ENCODE measurements at regions not wholly inside any gene's neighbourhood (a gene's known extent, or its start where the extent isn't known, plus 50 kb on each side); places are given as distances from the start of the nearest gene placed in this dataset.

GRCh38 chr5:2163060-2163856 lies 280.5 kb upstream of the IRX4 start:
- TF ChIP-seq, protein P1, sequence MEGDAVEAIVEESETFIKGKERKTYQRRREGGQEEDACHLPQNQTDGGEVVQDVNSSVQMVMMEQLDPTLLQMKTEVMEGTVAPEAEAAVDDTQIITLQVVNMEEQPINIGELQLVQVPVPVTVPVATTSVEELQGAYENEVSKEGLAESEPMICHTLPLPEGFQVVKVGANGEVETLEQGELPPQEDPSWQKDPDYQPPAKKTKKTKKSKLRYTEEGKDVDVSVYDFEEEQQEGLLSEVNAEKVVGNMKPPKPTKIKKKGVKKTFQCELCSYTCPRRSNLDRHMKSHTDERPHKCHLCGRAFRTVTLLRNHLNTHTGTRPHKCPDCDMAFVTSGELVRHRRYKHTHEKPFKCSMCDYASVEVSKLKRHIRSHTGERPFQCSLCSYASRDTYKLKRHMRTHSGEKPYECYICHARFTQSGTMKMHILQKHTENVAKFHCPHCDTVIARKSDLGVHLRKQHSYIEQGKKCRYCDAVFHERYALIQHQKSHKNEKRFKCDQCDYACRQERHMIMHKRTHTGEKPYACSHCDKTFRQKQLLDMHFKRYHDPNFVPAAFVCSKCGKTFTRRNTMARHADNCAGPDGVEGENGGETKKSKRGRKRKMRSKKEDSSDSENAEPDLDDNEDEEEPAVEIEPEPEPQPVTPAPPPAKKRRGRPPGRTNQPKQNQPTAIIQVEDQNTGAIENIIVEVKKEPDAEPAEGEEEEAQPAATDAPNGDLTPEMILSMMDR (IDR thresholded peaks at IDR 0.05; ENCODE audit: unreplicated experiment) = no peak
- Mint-ChIP-seq H3K4me3 (ENCODE audit: unreplicated experiment) (no peak overlapping the region), H3K27ac (ENCODE audit: low read depth, unreplicated experiment) (no peak overlapping the region), H3K27me3 (ENCODE audit: insufficient read depth, unreplicated experiment) (peaks cover 22% of the 10 kb centered on the region), H3K9me3 (ENCODE audit: unreplicated experiment) (no peaks in the 10 kb centered on the region), H3K36me3 (ENCODE audit: insufficient read depth, unreplicated experiment) (no peaks in the 10 kb centered on the region), H3K4me1 (ENCODE audit: insufficient read depth, unreplicated experiment) (peaks cover 7% of the 10 kb centered on the region)
- POLR2A ChIA-PET = no interaction called here
- no TSS peak for BruUV-seq (replicated peaks)
- no peak for DNase-seq (ENCODE audit: unreplicated experiment)
- intact Hi-C loops (cut with micrococcal nuclease) = no loop called here
- CTCF ChIA-PET = interaction anchor here (1.2 kb wide), 1 partner anchor 11 kb away, joined by 3 read pairs; no protein-coding TSS in a partner anchor

DNA sequence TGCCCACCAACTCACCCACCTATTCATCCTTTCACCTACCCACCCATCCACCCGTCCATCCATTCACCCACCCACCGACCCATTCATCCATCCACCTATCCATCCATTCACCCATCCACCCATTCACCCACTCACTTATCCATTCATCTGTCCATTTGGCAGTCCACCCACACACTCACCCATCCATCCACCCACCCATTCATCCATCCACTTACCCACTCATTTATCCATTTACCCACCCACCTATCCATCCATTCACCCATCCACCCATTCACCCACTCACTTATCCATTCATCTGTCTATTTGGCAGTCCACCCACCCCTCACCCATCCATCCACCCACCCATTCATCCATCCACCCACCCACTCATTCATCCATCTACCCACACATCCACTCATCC lies 278.1 kb upstream of the IRX4 start:
- no TSS peak for BruUV-seq (replicated peaks)
- H3K4me3 Mint-ChIP-seq (ENCODE audit: unreplicated experiment) = no peak overlapping the region
- POLR2A ChIA-PET = no interaction called here

GRCh38 chr5:2158767-2159166 lies 276.0 kb upstream of the IRX4 start:
- CTCF ChIA-PET = interaction anchor here (0.7 to 1.3 kb wide), 4 partner anchors 8 to 1856 kb away, joined by 3 to 5 read pairs (median 3); no protein-coding TSS in a partner anchor
- no peaks in the 10 kb centered on the region for H3K36me3 Mint-ChIP-seq (ENCODE audit: insufficient read depth, unreplicated experiment)
- POLR2A ChIA-PET = interaction anchor here (0.8 to 0.9 kb wide), 3 partner anchors 10 to 1105 kb away, joined by 3 to 5 read pairs (median 3); no protein-coding TSS in a partner anchor
- H3K27me3 Mint-ChIP-seq (ENCODE audit: insufficient read depth, unreplicated experiment) = peaks cover 12% of the 10 kb centered on the region
- no peaks in the 10 kb centered on the region for H3K9me3 Mint-ChIP-seq (ENCODE audit: unreplicated experiment)
- H3K4me3 Mint-ChIP-seq (ENCODE audit: unreplicated experiment) = no peak overlapping the region
- TF ChIP-seq, protein P1 (IDR thresholded peaks at IDR 0.05; ENCODE audit: unreplicated experiment) = no peak
- intact Hi-C loops (cut with micrococcal nuclease) = no loop called here
- peak; percentile 38 for DNase-seq (ENCODE audit: unreplicated experiment)
- BruUV-seq (replicated peaks) = no TSS peak
- peaks cover 21% of the 10 kb centered on the region for H3K4me1 Mint-ChIP-seq (ENCODE audit: insufficient read depth, unreplicated experiment)
- no peak overlapping the region for H3K27ac Mint-ChIP-seq (ENCODE audit: low read depth, unreplicated experiment)

More for the DNA sequence above, 278.1 kb upstream of the IRX4 start:
- H3K9me3 Mint-ChIP-seq (ENCODE audit: unreplicated experiment) = no peaks in the 10 kb centered on the region
- peaks cover 22% of the 10 kb centered on the region for H3K27me3 Mint-ChIP-seq (ENCODE audit: insufficient read depth, unreplicated experiment)
- H3K4me1 Mint-ChIP-seq (ENCODE audit: insufficient read depth, unreplicated experiment) = peaks cover 21% of the 10 kb centered on the region
- CTCF ChIA-PET = no interaction called here
- DNase-seq (ENCODE audit: unreplicated experiment) = no peak
- intact Hi-C loops (cut with micrococcal nuclease) = no loop called here
- H3K27ac Mint-ChIP-seq (ENCODE audit: low read depth, unreplicated experiment) = no peak overlapping the region
- no peaks in the 10 kb centered on the region for H3K36me3 Mint-ChIP-seq (ENCODE audit: insufficient read depth, unreplicated experiment)
- TF ChIP-seq, protein P1 (IDR thresholded peaks at IDR 0.05; ENCODE audit: unreplicated experiment) = no peak

DNA sequence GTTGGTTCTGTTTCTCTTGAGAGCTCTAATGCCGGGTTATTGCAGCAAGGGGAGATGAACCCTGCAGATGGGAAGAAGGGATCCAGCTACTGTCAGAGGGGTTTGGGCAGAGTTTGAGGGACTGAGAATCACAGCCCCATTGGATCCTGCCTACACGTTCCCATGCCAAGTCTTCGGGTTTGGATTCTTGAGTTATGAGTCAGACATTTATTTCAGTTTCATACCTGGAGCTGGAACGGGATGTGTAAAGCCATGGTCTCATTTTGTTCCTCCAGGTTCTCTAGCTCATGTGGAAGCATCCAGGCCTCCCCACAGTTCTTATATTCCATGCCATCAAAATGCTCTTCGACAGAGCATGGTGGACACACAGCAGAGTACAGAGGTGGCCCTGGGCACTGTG lies 275.4 kb upstream of the IRX4 start:
- intact Hi-C loops (cut with micrococcal nuclease) = no loop called here
- BruUV-seq (replicated peaks) = no TSS peak
- H3K4me1 Mint-ChIP-seq (ENCODE audit: insufficient read depth, unreplicated experiment) = peaks cover 21% of the 10 kb centered on the region
- no peaks in the 10 kb centered on the region for H3K36me3 Mint-ChIP-seq (ENCODE audit: insufficient read depth, unreplicated experiment)
- CTCF ChIA-PET = interaction anchor here (1.0 to 1.3 kb wide), 3 partner anchors 9 to 119 kb away, joined by 3 to 5 read pairs (median 3); no protein-coding TSS in a partner anchor
- TF ChIP-seq, protein P1 (IDR thresholded peaks at IDR 0.05; ENCODE audit: unreplicated experiment) = no peak
- POLR2A ChIA-PET = interaction anchor here (0.8 to 0.9 kb wide), 3 partner anchors 9 to 527 kb away, joined by 3 to 5 read pairs (median 3); no protein-coding TSS in a partner anchor
- H3K27me3 Mint-ChIP-seq (ENCODE audit: insufficient read depth, unreplicated experiment) = peaks cover 6% of the 10 kb centered on the region
- no peak overlapping the region for H3K4me3 Mint-ChIP-seq (ENCODE audit: unreplicated experiment)
- DNase-seq (ENCODE audit: unreplicated experiment) = peak; percentile 59
- peak overlapping the region; percentile 18 for H3K27ac Mint-ChIP-seq (ENCODE audit: low read depth, unreplicated experiment)
- H3K9me3 Mint-ChIP-seq (ENCODE audit: unreplicated experiment) = no peaks in the 10 kb centered on the region

Data from MCF 10A (cell line).